ENCODE measurements at regions not wholly inside any gene's neighbourhood (a gene's known extent, or its start where the extent isn't known, plus 50 kb on each side); places are given as distances from the start of the nearest gene placed in this dataset.

- TF ChIP-seq EZH2 (IDR thresholded peaks at IDR 0.05; ENCODE audit: borderline replicate concordance, low read length) (no peak), CTCF (IDR thresholded peaks at IDR 0.05; ENCODE audit: low read length) (no peak)
Observed at GRCh38 chr5:38124321-38124720, 134.0 kb upstream of the EGFLAM start.
